HG02571 (cell line): ENCODE measurements at regions not wholly inside any gene's neighbourhood (a gene's known extent, or its start where the extent isn't known, plus 50 kb on each side); places are given as distances from the start of the nearest gene placed in this dataset.
A peak's percentile ranks its signal among the peaks of the same experiment; 100 is the strongest.

Experiments
- ATAC-seq: cut with Tn5 transposase; IDR thresholded peaks from one replicate; pipeline ENCODE4 v1.9.1; 2021; ENCODE audit warnings: mild to moderate bottlenecking, moderate library complexity; ENCODE audit not compliant: unreplicated experiment

GRCh38 chrX:130974323-130974722, 71.3 kb upstream of the ENOX2 start:
- ATAC-seq, result no peak

DNA sequence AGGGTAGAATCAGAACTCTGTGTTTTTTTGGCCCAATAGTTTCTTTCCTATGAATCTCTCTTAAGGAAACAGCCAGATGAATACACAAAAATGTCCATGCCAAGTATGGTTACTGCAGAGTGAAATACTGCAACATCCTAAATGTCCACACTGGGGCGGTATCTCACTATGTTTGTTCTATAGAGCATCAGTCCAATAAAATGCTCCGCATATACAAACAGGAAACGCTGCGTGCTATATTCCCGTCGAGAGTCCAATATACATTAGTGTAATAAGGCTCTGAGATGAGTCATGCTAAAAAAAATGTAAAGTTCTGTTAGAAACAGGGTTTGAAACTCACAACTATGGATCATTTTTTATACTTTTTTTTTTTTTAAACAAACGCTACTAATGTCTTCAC, 72.9 kb upstream of the ENOX2 start:
- peak; percentile 72 for ATAC-seq

- no peak for ATAC-seq
Measured at GRCh38 chrX:130981836-130982235, 76.3 kb upstream of the ARHGAP36 start.

DNA sequence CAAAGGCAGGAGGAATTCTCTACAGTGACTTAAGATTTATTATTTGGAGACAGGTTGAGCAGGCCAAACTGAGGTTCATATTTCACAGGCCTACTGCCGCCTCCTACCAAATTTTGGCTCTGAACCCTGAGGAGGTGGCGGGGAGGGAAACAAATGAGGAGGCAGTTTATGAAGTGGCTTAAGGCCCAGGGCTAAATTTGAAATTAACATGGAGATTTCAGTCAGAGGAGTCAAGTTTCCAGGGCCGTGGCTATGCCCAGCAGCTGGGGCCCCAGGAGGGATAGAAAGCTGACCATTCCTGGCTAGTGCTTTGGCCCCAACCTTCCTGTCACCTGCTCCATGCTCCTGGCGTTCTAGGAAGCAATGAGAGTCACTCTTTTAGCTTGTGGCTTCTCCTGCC, 73.4 kb upstream of the ARHGAP36 start:
- no peak for ATAC-seq

DNA sequence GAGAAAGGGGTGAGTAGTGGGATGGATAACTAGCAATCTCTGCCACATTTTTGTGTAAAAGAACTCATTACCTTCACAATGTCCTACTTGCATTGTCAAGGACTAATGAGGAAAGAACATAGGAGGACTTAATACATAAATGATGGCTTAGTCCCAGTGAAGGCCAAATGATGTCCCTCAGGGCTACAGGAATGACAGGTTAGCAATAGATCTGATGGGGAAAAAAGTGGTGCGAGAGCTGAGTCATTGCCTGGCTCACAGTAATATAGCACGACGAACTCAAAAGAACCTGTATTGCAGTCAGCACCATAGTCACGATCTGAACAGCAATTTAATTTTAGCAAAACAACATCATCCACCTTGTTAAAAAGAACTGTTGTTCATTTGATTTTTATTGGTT, 70.9 kb upstream of the ARHGAP36 start:
- no peak for ATAC-seq

DNA sequence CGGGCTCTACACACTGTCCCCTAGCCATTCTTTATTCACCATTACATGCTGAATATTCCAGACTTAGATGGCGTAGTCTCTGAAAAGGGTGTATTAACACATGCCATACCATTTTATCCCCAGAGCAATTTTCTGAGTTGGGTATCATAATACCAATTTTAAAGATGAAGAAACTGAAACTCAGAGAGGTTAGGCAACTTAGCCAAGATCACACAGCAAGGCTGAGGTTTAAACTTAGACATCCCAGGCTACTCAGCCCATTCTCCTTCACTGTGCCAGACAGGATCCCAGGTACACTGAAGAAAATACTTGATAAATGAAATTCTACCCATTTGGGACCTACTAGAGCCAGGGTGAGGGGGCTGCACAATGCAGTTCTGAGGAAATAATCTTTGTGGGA, 67.4 kb upstream of the ARHGAP36 start:
- no peak for ATAC-seq

- ATAC-seq, result no peak
Measured at GRCh38 chrX:130994671-130995070, 63.5 kb upstream of the ARHGAP36 start.

GRCh38 chrX:130995439-130995838, 62.7 kb upstream of the ARHGAP36 start:
- ATAC-seq, result no peak

- no peak for ATAC-seq
Measured at GRCh38 chrX:130997314-130997713, 60.8 kb upstream of the ARHGAP36 start.

- no peak for ATAC-seq
Measured at GRCh38 chrX:130999360-130999759, 58.8 kb upstream of the ARHGAP36 start.
